Neural progenitor cell (in vitro differentiated cells): ENCODE measurements at regions not wholly inside any gene's neighbourhood (a gene's known extent, or its start where the extent isn't known, plus 50 kb on each side); places are given as distances from the start of the nearest gene placed in this dataset.

Source experiments
- DNase-seq: peaks from one replicate; pipeline ENCODE4 v3.0.0-alpha.2; 2016; ENCODE audit warnings: low spot score
- H2AFZ ChIP-seq: fragments of 200-600 bp; sonication (generic); replicated peaks from 2 replicates; pipeline ENCODE4 v1.6.1; 2016; ENCODE audit warnings: antibody characterized with exemption
- H3F3A ChIP-seq: fragments of 200-600 bp; sonication (generic); 2 replicates; pipeline ENCODE4 v1.6.1; 2016; ENCODE audit warnings: antibody characterized with exemption, low read depth
- H3K27ac ChIP-seq: fragments of 200-600 bp; sonication (generic); 2 replicates; pipeline ENCODE4 v1.5.1; 2016; ENCODE audit warnings: mild to moderate bottlenecking
- H3K27me3 ChIP-seq: fragments of 200-600 bp; sonication (generic); 2 replicates; pipeline ENCODE4 v1.6.1; 2016; ENCODE audit warnings: mild to moderate bottlenecking, moderate library complexity
- H3K36me3 ChIP-seq: fragments of 200-600 bp; sonication (generic); 2 replicates; pipeline ENCODE4 v1.5.1; 2016
- H3K4me1 ChIP-seq: fragments of 200-600 bp; sonication (generic); 2 replicates; pipeline ENCODE4 v1.6.1; 2016; ENCODE audit warnings: mixed run types
- H3K4me2 ChIP-seq: fragments of 200-600 bp; sonication (generic); 2 replicates; pipeline ENCODE4 v1.6.1; 2016
- H3K4me3 ChIP-seq: fragments of 200-600 bp; sonication (generic); 2 replicates; pipeline ENCODE4 v1.5.1; 2016
- H3K79me2 ChIP-seq: fragments of 200-600 bp; sonication (generic); 2 replicates; pipeline ENCODE4 v1.6.1; 2016; ENCODE audit warnings: low read depth
- H3K9ac ChIP-seq: fragments of 200-600 bp; sonication (generic); 2 replicates; pipeline ENCODE4 v1.6.1; 2016
- H3K9me3 ChIP-seq: fragments of 200-600 bp; sonication (generic); 2 replicates; pipeline ENCODE4 v1.5.1; 2016; ENCODE audit warnings: low read depth
- H4K20me1 ChIP-seq: fragments of 200-600 bp; sonication (generic); 2 replicates; pipeline ENCODE4 v1.6.1; 2016; ENCODE audit warnings: low read depth
- H3K27ac Mint-ChIP-seq: 3 replicates; pipeline ENCODE4 v1.8.0; 2021; ENCODE audit warnings: mixed read lengths
- H3K27me3 Mint-ChIP-seq: 2 replicates; pipeline ENCODE4 v1.8.0; 2022; ENCODE audit warnings: low read depth, mild to moderate bottlenecking, inconsistent platforms, moderate library complexity, mixed read lengths; ENCODE audit not compliant: insufficient read depth
- H3K36me3 Mint-ChIP-seq: 3 replicates; pipeline ENCODE4 v1.8.0; 2021; ENCODE audit warnings: mixed read lengths
- H3K4me1 Mint-ChIP-seq: 3 replicates; pipeline ENCODE4 v1.8.0; 2021; ENCODE audit warnings: mixed read lengths
- H3K4me3 Mint-ChIP-seq: 3 replicates; pipeline ENCODE4 v1.8.0; 2021; ENCODE audit warnings: mild to moderate bottlenecking, moderate library complexity, mixed read lengths
- H3K9me3 Mint-ChIP-seq: 3 replicates; pipeline ENCODE4 v1.8.0; 2020; ENCODE audit warnings: mixed read lengths
- EZH2 ChIP-seq: fragments of 200-600 bp; sonication (generic); IDR thresholded peaks from 2 replicates; pipeline ENCODE4 v1.6.1; 2017; ENCODE audit warnings: antibody characterized with exemption, mild to moderate bottlenecking, moderate library complexity
- EZH2phosphoT487 ChIP-seq: fragments of 200-600 bp; sonication (generic); IDR thresholded peaks from 2 replicates; pipeline ENCODE4 v1.6.1; 2017; ENCODE audit warnings: antibody characterized with exemption
- TF ChIP-seq, protein P1 (sequence below): fragments of 200-600 bp; sonication (generic); IDR thresholded peaks from 2 replicates; pipeline ENCODE4 v1.5.1; 2017; ENCODE audit warnings: antibody characterized with exemption, mild to moderate bottlenecking

DNA sequence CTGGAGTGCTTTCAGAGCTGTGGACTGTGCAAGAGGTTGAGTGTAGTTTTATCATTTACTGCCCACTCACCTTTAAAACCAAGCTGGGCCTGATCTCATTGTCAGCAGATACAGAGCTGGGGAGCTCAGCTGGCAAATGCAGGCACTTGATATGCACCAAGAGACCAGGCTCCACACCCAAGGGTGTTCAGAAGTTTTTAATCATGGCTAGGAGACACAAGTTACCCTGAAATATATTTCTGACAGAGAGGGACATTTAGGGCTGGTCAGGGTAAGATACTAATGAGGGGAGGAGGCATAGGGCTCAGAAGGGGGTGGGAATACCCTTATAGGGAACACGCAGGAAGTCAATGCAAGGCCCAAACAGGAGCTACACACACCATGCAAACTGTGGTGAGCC lies 153.7 kb downstream of the ELAVL4 start:
- Histone ChIP-seq H3K4me2 (no peak overlapping the region), H3F3A (no peaks in the 10 kb centered on the region), H3K4me1 (no peaks in the 10 kb centered on the region), H4K20me1 (no peaks in the 10 kb centered on the region), H3K36me3 (no peaks in the 10 kb centered on the region), H3K9me3 (no peaks in the 10 kb centered on the region), H3K9ac (no peak overlapping the region), H2AFZ (no peak overlapping the region), H3K27ac (no peak overlapping the region), H3K4me3 (no peak overlapping the region), H3K79me2 (no peaks in the 10 kb centered on the region), H3K27me3 (no peaks in the 10 kb centered on the region)
- no peak overlapping the region for H3K4me3 Mint-ChIP-seq
- H3K9me3 Mint-ChIP-seq = no peaks in the 10 kb centered on the region
- TF ChIP-seq EZH2phosphoT487 (no peak), EZH2 (no peak)
- TF ChIP-seq, protein P1, sequence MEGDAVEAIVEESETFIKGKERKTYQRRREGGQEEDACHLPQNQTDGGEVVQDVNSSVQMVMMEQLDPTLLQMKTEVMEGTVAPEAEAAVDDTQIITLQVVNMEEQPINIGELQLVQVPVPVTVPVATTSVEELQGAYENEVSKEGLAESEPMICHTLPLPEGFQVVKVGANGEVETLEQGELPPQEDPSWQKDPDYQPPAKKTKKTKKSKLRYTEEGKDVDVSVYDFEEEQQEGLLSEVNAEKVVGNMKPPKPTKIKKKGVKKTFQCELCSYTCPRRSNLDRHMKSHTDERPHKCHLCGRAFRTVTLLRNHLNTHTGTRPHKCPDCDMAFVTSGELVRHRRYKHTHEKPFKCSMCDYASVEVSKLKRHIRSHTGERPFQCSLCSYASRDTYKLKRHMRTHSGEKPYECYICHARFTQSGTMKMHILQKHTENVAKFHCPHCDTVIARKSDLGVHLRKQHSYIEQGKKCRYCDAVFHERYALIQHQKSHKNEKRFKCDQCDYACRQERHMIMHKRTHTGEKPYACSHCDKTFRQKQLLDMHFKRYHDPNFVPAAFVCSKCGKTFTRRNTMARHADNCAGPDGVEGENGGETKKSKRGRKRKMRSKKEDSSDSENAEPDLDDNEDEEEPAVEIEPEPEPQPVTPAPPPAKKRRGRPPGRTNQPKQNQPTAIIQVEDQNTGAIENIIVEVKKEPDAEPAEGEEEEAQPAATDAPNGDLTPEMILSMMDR = no peak
- no peaks in the 10 kb centered on the region for H3K4me1 Mint-ChIP-seq
- DNase-seq = no peak
- H3K27me3 Mint-ChIP-seq = peaks cover 6% of the 10 kb centered on the region
- no peaks in the 10 kb centered on the region for H3K36me3 Mint-ChIP-seq
- H3K27ac Mint-ChIP-seq = no peak overlapping the region

DNA sequence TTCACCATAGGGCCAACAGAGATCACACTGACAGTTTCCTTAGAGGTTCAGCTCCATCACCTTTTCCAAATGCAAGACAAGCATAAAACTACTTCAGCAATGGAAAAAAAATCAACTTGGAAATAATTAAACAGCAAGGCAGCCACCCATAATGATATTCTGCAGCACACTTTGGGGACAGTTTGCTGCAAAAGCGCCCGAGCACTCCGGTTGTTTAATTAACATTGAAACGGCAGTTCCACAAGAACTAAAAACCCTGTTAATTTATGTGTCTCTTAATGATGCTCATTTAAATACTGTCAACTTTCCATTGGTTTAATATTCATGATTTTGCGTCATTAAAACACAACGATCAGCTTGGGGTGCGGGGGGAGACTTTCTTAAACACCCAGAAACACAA lies 153.2 kb downstream of the ELAVL4 start:
- H3K4me2 ChIP-seq = no peak overlapping the region
- Mint-ChIP-seq H3K4me3 (no peak overlapping the region), H3K27ac (no peak overlapping the region), H3K36me3 (no peaks in the 10 kb centered on the region), H3K4me1 (no peaks in the 10 kb centered on the region), H3K27me3 (peaks cover 6% of the 10 kb centered on the region), H3K9me3 (no peaks in the 10 kb centered on the region)
- H4K20me1 ChIP-seq = no peaks in the 10 kb centered on the region
- no peaks in the 10 kb centered on the region for H3K9me3 ChIP-seq
- DNase-seq = no peak
- H3K27ac ChIP-seq = no peak overlapping the region
- no peaks in the 10 kb centered on the region for H3K36me3 ChIP-seq
- H3K9ac ChIP-seq = no peak overlapping the region
- TF ChIP-seq, protein P1 = no peak
- no peak for TF ChIP-seq EZH2
- no peak for TF ChIP-seq EZH2phosphoT487
- no peaks in the 10 kb centered on the region for H3K27me3 ChIP-seq
- H2AFZ ChIP-seq = no peak overlapping the region
- no peak overlapping the region for H3K4me3 ChIP-seq
- H3F3A ChIP-seq = no peaks in the 10 kb centered on the region
- H3K79me2 ChIP-seq = no peaks in the 10 kb centered on the region
- no peaks in the 10 kb centered on the region for H3K4me1 ChIP-seq

DNA sequence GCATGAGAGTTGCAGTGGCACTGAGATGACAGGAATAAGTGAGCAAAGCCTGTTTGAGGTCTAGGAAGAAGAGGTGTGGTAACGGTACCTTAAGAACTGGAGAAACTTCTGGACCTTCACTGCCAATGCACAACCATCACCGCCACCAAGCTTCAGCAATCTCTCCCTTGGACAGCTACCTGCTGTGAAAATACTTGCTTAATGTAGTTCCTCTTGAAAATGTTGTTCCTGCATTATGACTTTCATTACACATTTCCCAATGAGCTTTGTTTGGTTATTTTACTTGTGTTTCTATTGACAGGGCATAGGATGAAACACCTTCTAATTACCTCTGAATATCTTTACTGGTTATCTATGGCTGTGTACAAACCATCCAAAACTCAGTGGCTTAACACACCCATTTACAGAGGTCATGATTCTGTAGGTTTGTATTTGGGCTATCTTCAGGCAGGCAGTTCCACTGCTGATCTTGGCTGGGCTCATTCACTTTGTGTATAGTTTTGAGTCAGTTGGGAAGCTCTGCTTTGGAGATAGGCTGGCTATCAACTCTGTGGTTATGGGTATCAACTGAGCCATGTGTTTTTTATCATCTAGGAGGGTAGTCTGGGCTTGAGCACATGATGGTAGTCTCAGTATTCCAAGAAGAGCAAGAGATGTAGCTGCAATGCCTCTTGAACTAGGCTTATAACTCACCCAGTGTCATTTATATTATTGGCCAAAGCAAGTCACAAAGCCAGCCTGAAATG lies 149.4 kb downstream of the ELAVL4 start:
- Histone ChIP-seq H2AFZ (no peak overlapping the region), H3K4me3 (no peak overlapping the region), H4K20me1 (no peaks in the 10 kb centered on the region), H3K9ac (no peak overlapping the region), H3K27me3 (no peaks in the 10 kb centered on the region), H3K27ac (no peak overlapping the region), H3K9me3 (no peaks in the 10 kb centered on the region), H3K36me3 (no peaks in the 10 kb centered on the region), H3K79me2 (no peaks in the 10 kb centered on the region), H3F3A (no peaks in the 10 kb centered on the region), H3K4me1 (no peaks in the 10 kb centered on the region), H3K4me2 (no peak overlapping the region)
- H3K36me3 Mint-ChIP-seq = no peaks in the 10 kb centered on the region
- H3K4me1 Mint-ChIP-seq = peaks cover 3% of the 10 kb centered on the region
- peaks cover 5% of the 10 kb centered on the region for H3K27me3 Mint-ChIP-seq
- H3K27ac Mint-ChIP-seq = no peak overlapping the region
- DNase-seq = no peak
- TF ChIP-seq EZH2 (no peak), EZH2phosphoT487 (no peak)
- TF ChIP-seq, protein P1 = no peak
- H3K4me3 Mint-ChIP-seq = no peak overlapping the region
- H3K9me3 Mint-ChIP-seq = no peaks in the 10 kb centered on the region
